Peyer's patch (tissue), 4 donors: ENCODE measurements at regions not wholly inside any gene's neighbourhood (a gene's known extent, or its start where the extent isn't known, plus 50 kb on each side); places are given as distances from the start of the nearest gene placed in this dataset.

Source experiments
- CTCF ChIP-seq, 6 experiments: fragments of 450-650 bp in 4 of 6; fragments of 200-600 bp in 2 of 6; sonication (generic) in 1 of 6; IDR thresholded peaks; one replicate each; pipeline ENCODE4 v1.5.1; 2017 to 2019; ENCODE audit warnings: antibody characterized with exemption in 6 of 6, mild to moderate bottlenecking in 3 of 6, moderate library complexity in 1 of 6
- POLR2A ChIP-seq, 2 donors: fragments of 450-650 bp; IDR thresholded peaks; one replicate each; pipeline ENCODE4 v1.5.1; 2017; ENCODE audit warnings: antibody characterized with exemption in 2 of 2, mild to moderate bottlenecking in 2 of 2, moderate library complexity in 2 of 2

GRCh38 chr15:61339516-61339915 lies 110.4 kb upstream of the RORA start:
- TF ChIP-seq CTCF (IDR thresholded peaks at IDR 0.05) (no peak), POLR2A (IDR thresholded peaks at IDR 0.05) (no peak)
